Astrocyte (in vitro differentiated cells and primary cell): ENCODE measurements at regions not wholly inside any gene's neighbourhood (a gene's known extent, or its start where the extent isn't known, plus 50 kb on each side); places are given as distances from the start of the nearest gene placed in this dataset.

Experiments
- CTCF ChIP-seq: IDR thresholded peaks from 2 replicates; pipeline ENCODE4 v1.5.1; 2011; ENCODE audit warnings: low read depth, mild to moderate bottlenecking, inconsistent platforms, low read length, moderate library complexity; ENCODE audit not compliant: insufficient read depth
- EZH2 ChIP-seq: IDR thresholded peaks from 2 replicates; pipeline ENCODE4 v1.6.1; 2012; ENCODE audit warnings: mild to moderate bottlenecking, low read length, inconsistent platforms; ENCODE audit not compliant: insufficient read depth

GRCh38 chr9:11697126-11697525 lies 996.1 kb upstream of the TYRP1 start:
- no peak for TF ChIP-seq CTCF
- TF ChIP-seq EZH2, result no peak
